ENCODE measurements at regions not wholly inside any gene's neighbourhood (a gene's known extent, or its start where the extent isn't known, plus 50 kb on each side); places are given as distances from the start of the nearest gene placed in this dataset.

- Histone ChIP-seq H3K27ac (no peak overlapping the region), H3K4me3 (no peak overlapping the region), H3K27me3 (ENCODE audit: low read depth) (no peaks in the 10 kb centered on the region), H3K36me3 (no peaks in the 10 kb centered on the region), H3K9me3 (no peaks in the 10 kb centered on the region), H3K4me1 (peaks cover 29% of the 10 kb centered on the region)
- intact Hi-C loops (cut with DNase I): no loop called here
- ATAC-seq: no peak
- TF ChIP-seq CTCF (IDR thresholded peaks at IDR 0.05): no peak
- DNase-seq: no peak
Measured at GRCh38 chr6:105790635-105791034, 295.5 kb upstream of the PRDM1 start.

GRCh38 chr6:105789935-105790334 is 296.2 kb upstream of the PRDM1 start:
- H3K27me3 ChIP-seq (ENCODE audit: low read depth): no peaks in the 10 kb centered on the region
- H3K4me3 ChIP-seq: no peak overlapping the region
- no peak for ATAC-seq
- no peaks in the 10 kb centered on the region for H3K9me3 ChIP-seq
- no peak for TF ChIP-seq CTCF (IDR thresholded peaks at IDR 0.05)
- intact Hi-C loops (cut with DNase I): no loop called here
- no peak overlapping the region for H3K27ac ChIP-seq
- DNase-seq: no peak
- H3K4me1 ChIP-seq: peaks cover 29% of the 10 kb centered on the region
- no peaks in the 10 kb centered on the region for H3K36me3 ChIP-seq

GRCh38 chr6:105787747-105788146 is 298.4 kb upstream of the PRDM1 start:
- Histone ChIP-seq H3K4me3 (no peak overlapping the region), H3K36me3 (no peaks in the 10 kb centered on the region), H3K4me1 (peaks cover 11% of the 10 kb centered on the region), H3K27me3 (ENCODE audit: low read depth) (no peaks in the 10 kb centered on the region), H3K27ac (no peak overlapping the region), H3K9me3 (no peaks in the 10 kb centered on the region)
- ATAC-seq (no peak), DNase-seq (no peak)
- intact Hi-C loops (cut with DNase I): no loop called here
- TF ChIP-seq CTCF (IDR thresholded peaks at IDR 0.05): no peak

GRCh38 chr6:105786890-105787655 is 299.1 kb upstream of the PRDM1 start:
- no peak for TF ChIP-seq CTCF (IDR thresholded peaks at IDR 0.05)
- Histone ChIP-seq H3K9me3 (no peaks in the 10 kb centered on the region), H3K27me3 (ENCODE audit: low read depth) (no peaks in the 10 kb centered on the region), H3K36me3 (no peaks in the 10 kb centered on the region), H3K4me1 (peaks cover 9% of the 10 kb centered on the region), H3K27ac (no peak overlapping the region), H3K4me3 (no peak overlapping the region)
- intact Hi-C loops (cut with DNase I): no loop called here
- DNase-seq: no peak
- ATAC-seq: no peak

GRCh38 chr6:105786449-105786848 is 299.7 kb upstream of the PRDM1 start:
- H3K4me1 ChIP-seq: peaks cover 4% of the 10 kb centered on the region
- H3K9me3 ChIP-seq: no peaks in the 10 kb centered on the region
- no peak overlapping the region for H3K27ac ChIP-seq
- H3K36me3 ChIP-seq: no peaks in the 10 kb centered on the region
- peak; percentile 47 to 55 for ATAC-seq
- H3K4me3 ChIP-seq: no peak overlapping the region
- TF ChIP-seq CTCF (IDR thresholded peaks at IDR 0.05): no peak
- DNase-seq: no peak
- intact Hi-C loops (cut with DNase I): no loop called here
- H3K27me3 ChIP-seq (ENCODE audit: low read depth): no peaks in the 10 kb centered on the region

All from lower lobe of right lung (tissue), 2 donors.